Fibroblast of lung (primary cell): ENCODE measurements at regions not wholly inside any gene's neighbourhood (a gene's known extent, or its start where the extent isn't known, plus 50 kb on each side); places are given as distances from the start of the nearest gene placed in this dataset.

ENCODE experiments used
- EZH2 ChIP-seq: IDR thresholded peaks from 2 replicates; pipeline ENCODE4 v1.5.1; 2012; ENCODE audit warnings: low read length, control low read depth, mild to moderate bottlenecking; ENCODE audit errors: missing control alignments
- TF ChIP-seq, protein P1 (sequence below), 2 donors: IDR thresholded peaks in 1 of 2; conservative IDR thresholded peaks in 1 of 2; 1 replicate in 1 of 2; 2 replicates in 1 of 2; pipeline ENCODE4 v1.5.1; 2011 to 2012; ENCODE audit warnings: low read length in 2 of 2, control low read depth in 1 of 2, inconsistent platforms in 1 of 2, low read depth in 1 of 2, mild to moderate bottlenecking in 1 of 2

GRCh38 chr1:29644812-29645211 is 408.5 kb downstream of the PTPRU start:
- no peak for TF ChIP-seq EZH2
- TF ChIP-seq, protein P1, sequence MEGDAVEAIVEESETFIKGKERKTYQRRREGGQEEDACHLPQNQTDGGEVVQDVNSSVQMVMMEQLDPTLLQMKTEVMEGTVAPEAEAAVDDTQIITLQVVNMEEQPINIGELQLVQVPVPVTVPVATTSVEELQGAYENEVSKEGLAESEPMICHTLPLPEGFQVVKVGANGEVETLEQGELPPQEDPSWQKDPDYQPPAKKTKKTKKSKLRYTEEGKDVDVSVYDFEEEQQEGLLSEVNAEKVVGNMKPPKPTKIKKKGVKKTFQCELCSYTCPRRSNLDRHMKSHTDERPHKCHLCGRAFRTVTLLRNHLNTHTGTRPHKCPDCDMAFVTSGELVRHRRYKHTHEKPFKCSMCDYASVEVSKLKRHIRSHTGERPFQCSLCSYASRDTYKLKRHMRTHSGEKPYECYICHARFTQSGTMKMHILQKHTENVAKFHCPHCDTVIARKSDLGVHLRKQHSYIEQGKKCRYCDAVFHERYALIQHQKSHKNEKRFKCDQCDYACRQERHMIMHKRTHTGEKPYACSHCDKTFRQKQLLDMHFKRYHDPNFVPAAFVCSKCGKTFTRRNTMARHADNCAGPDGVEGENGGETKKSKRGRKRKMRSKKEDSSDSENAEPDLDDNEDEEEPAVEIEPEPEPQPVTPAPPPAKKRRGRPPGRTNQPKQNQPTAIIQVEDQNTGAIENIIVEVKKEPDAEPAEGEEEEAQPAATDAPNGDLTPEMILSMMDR (conservative IDR thresholded peaks at IDR 0.05 in 1 of 2, IDR thresholded peaks at IDR 0.05 in 1 of 2; ENCODE audit: low read depth in 1 of 2, low read length in 2 of 2): no peak
